Breast epithelium (tissue), 3 donors: ENCODE measurements at regions not wholly inside any gene's neighbourhood (a gene's known extent, or its start where the extent isn't known, plus 50 kb on each side); places are given as distances from the start of the nearest gene placed in this dataset.

Experiments
- POLR2A ChIP-seq: fragments of 450-650 bp; IDR thresholded peaks from one replicate; pipeline ENCODE4 v1.6.1; 2016; ENCODE audit warnings: antibody characterized with exemption, mild to moderate bottlenecking, moderate library complexity
- TF ChIP-seq, protein P1 (sequence below), 3 donors: fragments of 450-650 bp; IDR thresholded peaks; one replicate each; pipeline ENCODE4 v1.5.1; 2016 to 2017; ENCODE audit warnings: antibody characterized with exemption in 3 of 3, mild to moderate bottlenecking in 3 of 3, moderate library complexity in 3 of 3

GRCh38 chr1:189429610-189430009, 1048.1 kb downstream of the BRINP3 start:
- TF ChIP-seq, protein P1, sequence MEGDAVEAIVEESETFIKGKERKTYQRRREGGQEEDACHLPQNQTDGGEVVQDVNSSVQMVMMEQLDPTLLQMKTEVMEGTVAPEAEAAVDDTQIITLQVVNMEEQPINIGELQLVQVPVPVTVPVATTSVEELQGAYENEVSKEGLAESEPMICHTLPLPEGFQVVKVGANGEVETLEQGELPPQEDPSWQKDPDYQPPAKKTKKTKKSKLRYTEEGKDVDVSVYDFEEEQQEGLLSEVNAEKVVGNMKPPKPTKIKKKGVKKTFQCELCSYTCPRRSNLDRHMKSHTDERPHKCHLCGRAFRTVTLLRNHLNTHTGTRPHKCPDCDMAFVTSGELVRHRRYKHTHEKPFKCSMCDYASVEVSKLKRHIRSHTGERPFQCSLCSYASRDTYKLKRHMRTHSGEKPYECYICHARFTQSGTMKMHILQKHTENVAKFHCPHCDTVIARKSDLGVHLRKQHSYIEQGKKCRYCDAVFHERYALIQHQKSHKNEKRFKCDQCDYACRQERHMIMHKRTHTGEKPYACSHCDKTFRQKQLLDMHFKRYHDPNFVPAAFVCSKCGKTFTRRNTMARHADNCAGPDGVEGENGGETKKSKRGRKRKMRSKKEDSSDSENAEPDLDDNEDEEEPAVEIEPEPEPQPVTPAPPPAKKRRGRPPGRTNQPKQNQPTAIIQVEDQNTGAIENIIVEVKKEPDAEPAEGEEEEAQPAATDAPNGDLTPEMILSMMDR (IDR thresholded peaks at IDR 0.05), result no peak
- no peak for TF ChIP-seq POLR2A
